VCaP (cell line): ENCODE measurements at regions not wholly inside any gene's neighbourhood (a gene's known extent, or its start where the extent isn't known, plus 50 kb on each side); places are given as distances from the start of the nearest gene placed in this dataset.
A peak's percentile ranks its signal among the peaks of the same experiment; 100 is the strongest.

Source experiments
- H3K27ac ChIP-seq: fragments of 450-650 bp; 2 replicates; pipeline ENCODE4 v1.5.1; 2017
- CTCF ChIP-seq: fragments of 450-650 bp; conservative IDR thresholded peaks from 2 replicates; pipeline ENCODE4 v1.5.1; 2017; ENCODE audit warnings: mild to moderate bottlenecking, moderate library complexity

- TF ChIP-seq CTCF, result no peak
Observed at GRCh38 chr15:98565566-98565965, 82.8 kb upstream of the IGF1R start.

GRCh38 chr15:98567951-98568350 lies 80.4 kb upstream of the IGF1R start:
- no peak for TF ChIP-seq CTCF
- no peak overlapping the region for H3K27ac ChIP-seq

More at GRCh38 chr15:98565566-98565965, 82.8 kb upstream of the IGF1R start:
- H3K27ac ChIP-seq, result no peak overlapping the region

- TF ChIP-seq CTCF, result peak; percentile 68
- no peak overlapping the region for H3K27ac ChIP-seq
Observed at GRCh38 chr15:98568382-98569017, 79.8 kb upstream of the IGF1R start.

GRCh38 chr15:98570119-98570518 lies 78.2 kb upstream of the IGF1R start:
- TF ChIP-seq CTCF, result no peak
- H3K27ac ChIP-seq, result no peak overlapping the region

- no peak for TF ChIP-seq CTCF
- no peak overlapping the region for H3K27ac ChIP-seq
Observed at GRCh38 chr15:98580572-98580971, 67.8 kb upstream of the IGF1R start.

- H3K27ac ChIP-seq, result no peak overlapping the region
- TF ChIP-seq CTCF, result peak; percentile 79
Observed at GRCh38 chr15:98581715-98582114, 66.6 kb upstream of the IGF1R start.

- no peak overlapping the region for H3K27ac ChIP-seq
- TF ChIP-seq CTCF, result no peak
Observed at GRCh38 chr15:98582900-98583554, 65.3 kb upstream of the IGF1R start.
